ENCODE measurements at regions not wholly inside any gene's neighbourhood (a gene's known extent, or its start where the extent isn't known, plus 50 kb on each side); places are given as distances from the start of the nearest gene placed in this dataset.

DNA sequence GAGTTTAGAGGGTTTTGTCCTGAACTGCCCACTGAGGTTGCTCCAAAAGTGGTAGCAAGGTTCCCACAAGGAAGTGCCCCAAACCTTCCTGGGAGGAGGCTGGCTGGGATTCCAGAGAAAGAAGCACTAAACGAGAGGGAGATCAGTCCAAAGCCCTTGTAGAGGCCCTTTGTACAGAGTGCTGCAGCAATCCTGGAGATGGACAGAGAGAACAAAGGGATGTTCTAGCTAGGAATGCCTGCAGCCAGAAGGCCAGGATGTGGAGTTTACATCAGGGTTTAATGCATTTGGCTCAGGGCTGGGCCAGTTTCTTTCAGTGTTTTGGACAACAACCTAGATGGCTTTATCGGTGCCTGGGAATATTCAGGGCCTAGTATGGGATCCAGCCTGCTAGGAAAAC lies 2155.1 kb upstream of the AGA start:
- TF ChIP-seq, protein P1, sequence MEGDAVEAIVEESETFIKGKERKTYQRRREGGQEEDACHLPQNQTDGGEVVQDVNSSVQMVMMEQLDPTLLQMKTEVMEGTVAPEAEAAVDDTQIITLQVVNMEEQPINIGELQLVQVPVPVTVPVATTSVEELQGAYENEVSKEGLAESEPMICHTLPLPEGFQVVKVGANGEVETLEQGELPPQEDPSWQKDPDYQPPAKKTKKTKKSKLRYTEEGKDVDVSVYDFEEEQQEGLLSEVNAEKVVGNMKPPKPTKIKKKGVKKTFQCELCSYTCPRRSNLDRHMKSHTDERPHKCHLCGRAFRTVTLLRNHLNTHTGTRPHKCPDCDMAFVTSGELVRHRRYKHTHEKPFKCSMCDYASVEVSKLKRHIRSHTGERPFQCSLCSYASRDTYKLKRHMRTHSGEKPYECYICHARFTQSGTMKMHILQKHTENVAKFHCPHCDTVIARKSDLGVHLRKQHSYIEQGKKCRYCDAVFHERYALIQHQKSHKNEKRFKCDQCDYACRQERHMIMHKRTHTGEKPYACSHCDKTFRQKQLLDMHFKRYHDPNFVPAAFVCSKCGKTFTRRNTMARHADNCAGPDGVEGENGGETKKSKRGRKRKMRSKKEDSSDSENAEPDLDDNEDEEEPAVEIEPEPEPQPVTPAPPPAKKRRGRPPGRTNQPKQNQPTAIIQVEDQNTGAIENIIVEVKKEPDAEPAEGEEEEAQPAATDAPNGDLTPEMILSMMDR (IDR thresholded peaks at IDR 0.05), result no peak
- Mint-ChIP-seq H3K4me1 (no peaks in the 10 kb centered on the region), H3K27ac (no peak overlapping the region), H3K9me3 (peaks cover 0 to 8% (median 2%) of the 10 kb centered on the region in 7 donors), H3K4me3 (no peak overlapping the region), H3K27me3 (ENCODE audit: low read depth in 3 of 3) (no peaks in the 10 kb centered on the region), H3K36me3 (no peaks in the 10 kb centered on the region)
- no peak overlapping the region for H3K27ac ChIP-seq (ENCODE audit: low read depth in 1 of 2, low read length in 2 of 2)
- no peaks in the 10 kb centered on the region for H3K36me3 ChIP-seq (replicated peaks in 1 of 2; ENCODE audit: control insufficient read depth in 1 of 2, insufficient read depth in 2 of 2, low read length in 2 of 2)
- H3K79me2 ChIP-seq (ENCODE audit: insufficient read depth, low read length), result no peaks in the 10 kb centered on the region
- intact Hi-C loops (cut with micrococcal nuclease), result no loop called here
- H4K20me1 ChIP-seq (ENCODE audit: insufficient read depth, low read length), result no peaks in the 10 kb centered on the region
- no peaks in the 10 kb centered on the region for H3K27me3 ChIP-seq (ENCODE audit: control insufficient read depth in 2 of 2, insufficient read depth in 2 of 2, low read length in 2 of 2)
- no peak overlapping the region for H3K4me3 ChIP-seq (replicated peaks in 1 of 3; ENCODE audit: low read depth in 2 of 3, low read length in 3 of 3)
- H2AFZ ChIP-seq (ENCODE audit: insufficient read depth, low read depth, low read length, poor library complexity, severe bottlenecking), result no peak overlapping the region
- DNase-seq, result no peak
- 90% methylated on average over 2 of the region's 2 CpGs for WGBS (ENCODE audit: insufficient coverage)
- no peak overlapping the region for H3K9ac ChIP-seq (ENCODE audit: insufficient read depth, low read length, poor library complexity, severe bottlenecking)
- H3K4me1 ChIP-seq (ENCODE audit: control insufficient read depth in 1 of 2, insufficient read depth in 2 of 2, low read length in 2 of 2), result no peaks in the 10 kb centered on the region
- H3K9me3 ChIP-seq (replicated peaks in 1 of 2; ENCODE audit: control insufficient read depth in 1 of 2, insufficient read depth in 1 of 2, low read length in 2 of 2), result no peaks in the 10 kb centered on the region
- no peak overlapping the region for H3K4me2 ChIP-seq (replicated peaks; ENCODE audit: extremely low read depth, low read length, poor library complexity, severe bottlenecking)

DNA sequence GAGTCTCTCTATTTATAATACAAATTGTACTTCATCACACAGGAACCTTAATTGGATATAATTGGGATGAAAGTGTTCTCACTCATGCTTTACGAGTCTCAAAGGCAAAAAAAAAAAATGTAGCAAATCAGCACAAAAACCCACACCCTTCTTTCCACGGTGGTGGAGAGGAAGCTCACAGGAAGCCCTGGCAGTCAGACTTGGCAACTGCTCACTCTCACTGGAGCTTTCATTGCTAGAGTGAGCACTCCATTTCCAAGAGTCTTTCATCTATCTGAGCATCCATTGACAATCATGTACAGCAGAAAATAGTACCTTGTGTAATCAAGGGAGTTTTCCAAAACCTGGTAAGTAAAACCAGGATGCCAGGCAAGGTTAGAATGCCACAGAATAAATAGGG lies 2159.4 kb upstream of the AGA start:
- Histone ChIP-seq H4K20me1 (ENCODE audit: insufficient read depth, low read length) (no peaks in the 10 kb centered on the region), H3K36me3 (replicated peaks in 1 of 2; ENCODE audit: control insufficient read depth in 1 of 2, insufficient read depth in 2 of 2, low read length in 2 of 2) (no peaks in the 10 kb centered on the region), H3K9me3 (replicated peaks in 1 of 2; ENCODE audit: control insufficient read depth in 1 of 2, insufficient read depth in 1 of 2, low read length in 2 of 2) (no peaks in the 10 kb centered on the region), H3K79me2 (ENCODE audit: insufficient read depth, low read length) (no peaks in the 10 kb centered on the region), H3K4me1 (ENCODE audit: control insufficient read depth in 1 of 2, insufficient read depth in 2 of 2, low read length in 2 of 2) (no peaks in the 10 kb centered on the region), H2AFZ (ENCODE audit: insufficient read depth, low read depth, low read length, poor library complexity, severe bottlenecking) (no peak overlapping the region), H3K9ac (ENCODE audit: insufficient read depth, low read length, poor library complexity, severe bottlenecking) (no peak overlapping the region), H3K4me2 (replicated peaks; ENCODE audit: extremely low read depth, low read length, poor library complexity, severe bottlenecking) (no peak overlapping the region), H3K4me3 (replicated peaks in 1 of 3; ENCODE audit: low read depth in 2 of 3, low read length in 3 of 3) (no peak overlapping the region), H3K27ac (ENCODE audit: low read depth in 1 of 2, low read length in 2 of 2) (no peak overlapping the region), H3K27me3 (ENCODE audit: control insufficient read depth in 2 of 2, insufficient read depth in 2 of 2, low read length in 2 of 2) (no peaks in the 10 kb centered on the region)
- Mint-ChIP-seq H3K9me3 (peaks cover 0 to 7% (median 0%) of the 10 kb centered on the region in 7 donors), H3K27me3 (ENCODE audit: low read depth in 3 of 3) (no peaks in the 10 kb centered on the region), H3K36me3 (no peaks in the 10 kb centered on the region), H3K27ac (no peak overlapping the region), H3K4me3 (no peak overlapping the region), H3K4me1 (no peaks in the 10 kb centered on the region)
- no peak for DNase-seq
- no CpG with 5 or more reads among the region's 2 CpGs for whole genome bisulfite sequencing (ENCODE audit: insufficient coverage)
- TF ChIP-seq, protein P1 (IDR thresholded peaks at IDR 0.05), result no peak
- intact Hi-C loops (cut with micrococcal nuclease), result no loop called here

Data from CD14-positive monocyte (primary cell).